OCI-LY7 (cell line): ENCODE measurements at regions not wholly inside any gene's neighbourhood (a gene's known extent, or its start where the extent isn't known, plus 50 kb on each side); places are given as distances from the start of the nearest gene placed in this dataset.

Experiments used
- CTCF ChIP-seq: fragments of 200-600 bp; sonication (generic); conservative IDR thresholded peaks from 2 replicates; pipeline ENCODE4 v1.5.1; 2014; ENCODE audit warnings: mild to moderate bottlenecking, antibody characterized with exemption, low read length, moderate library complexity, mixed read lengths
- EZH2phosphoT487 ChIP-seq: fragments of 200-600 bp; sonication (generic); IDR thresholded peaks from 2 replicates; pipeline ENCODE4 v1.6.1; 2018; ENCODE audit warnings: low read depth, borderline replicate concordance, mild to moderate bottlenecking, mixed run types, antibody characterized with exemption, low read length, moderate library complexity, mixed read lengths

GRCh38 chr2:128791985-128792320 lies 473.3 kb upstream of the HS6ST1 start:
- TF ChIP-seq CTCF (no peak), EZH2phosphoT487 (no peak)
